ENCODE measurements at regions not wholly inside any gene's neighbourhood (a gene's known extent, or its start where the extent isn't known, plus 50 kb on each side); places are given as distances from the start of the nearest gene placed in this dataset.

DNA sequence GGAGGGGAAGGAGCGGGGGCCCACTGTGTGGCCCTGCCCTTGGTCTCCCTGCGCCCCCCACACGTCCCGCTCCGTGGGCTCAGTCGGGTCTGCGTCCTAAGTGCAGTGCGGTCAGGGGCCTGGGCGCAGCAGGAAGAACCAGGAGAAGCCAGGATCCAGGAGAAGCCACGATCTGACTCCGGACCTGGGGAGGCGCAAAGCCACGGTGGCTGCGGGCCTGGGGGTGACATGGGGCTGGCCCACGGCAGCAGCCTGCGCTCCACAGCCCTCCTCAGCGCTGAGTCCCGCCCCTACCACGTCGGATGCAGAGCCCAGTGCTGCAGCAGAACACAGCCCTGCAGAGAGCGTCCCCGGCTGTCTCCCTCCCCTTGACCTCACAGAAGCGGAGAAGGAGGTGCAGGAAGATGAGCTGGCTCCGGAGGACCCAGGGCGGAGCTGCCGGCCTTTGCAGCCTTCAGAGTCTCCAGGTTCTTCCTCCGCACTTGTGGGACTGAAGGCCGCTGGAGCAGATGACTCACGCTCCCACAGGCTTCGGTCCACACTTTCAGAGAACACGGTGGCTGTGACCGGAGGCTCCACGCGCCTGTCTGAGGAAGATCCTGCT lies 589.2 kb upstream of the SALL3 start:
- TF ChIP-seq YY1 (IDR thresholded peaks at IDR 0.05; ENCODE audit: insufficient read depth, insufficient read length) (no peak), ZNF274 (IDR thresholded peaks at IDR 0.05; ENCODE audit: low read depth, low read length) (no peak), SUZ12 (IDR thresholded peaks at IDR 0.05; ENCODE audit: extremely low read depth, insufficient read depth, insufficient read length) (no peak)
